ENCODE measurements at regions not wholly inside any gene's neighbourhood (a gene's known extent, or its start where the extent isn't known, plus 50 kb on each side); places are given as distances from the start of the nearest gene placed in this dataset.

GRCh38 chr2:192570788-192571187 lies 376.1 kb upstream of the TMEFF2 start:
- TF ChIP-seq, protein P1, sequence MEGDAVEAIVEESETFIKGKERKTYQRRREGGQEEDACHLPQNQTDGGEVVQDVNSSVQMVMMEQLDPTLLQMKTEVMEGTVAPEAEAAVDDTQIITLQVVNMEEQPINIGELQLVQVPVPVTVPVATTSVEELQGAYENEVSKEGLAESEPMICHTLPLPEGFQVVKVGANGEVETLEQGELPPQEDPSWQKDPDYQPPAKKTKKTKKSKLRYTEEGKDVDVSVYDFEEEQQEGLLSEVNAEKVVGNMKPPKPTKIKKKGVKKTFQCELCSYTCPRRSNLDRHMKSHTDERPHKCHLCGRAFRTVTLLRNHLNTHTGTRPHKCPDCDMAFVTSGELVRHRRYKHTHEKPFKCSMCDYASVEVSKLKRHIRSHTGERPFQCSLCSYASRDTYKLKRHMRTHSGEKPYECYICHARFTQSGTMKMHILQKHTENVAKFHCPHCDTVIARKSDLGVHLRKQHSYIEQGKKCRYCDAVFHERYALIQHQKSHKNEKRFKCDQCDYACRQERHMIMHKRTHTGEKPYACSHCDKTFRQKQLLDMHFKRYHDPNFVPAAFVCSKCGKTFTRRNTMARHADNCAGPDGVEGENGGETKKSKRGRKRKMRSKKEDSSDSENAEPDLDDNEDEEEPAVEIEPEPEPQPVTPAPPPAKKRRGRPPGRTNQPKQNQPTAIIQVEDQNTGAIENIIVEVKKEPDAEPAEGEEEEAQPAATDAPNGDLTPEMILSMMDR (IDR thresholded peaks at IDR 0.05; ENCODE audit: extremely low read depth in 1 of 2, insufficient read depth in 1 of 2, low read depth in 1 of 2, low read length in 2 of 2), result no peak
- TF ChIP-seq POLR2A (IDR thresholded peaks at IDR 0.05; ENCODE audit: low read depth, low read length) (no peak), POLR2AphosphoS5 (IDR thresholded peaks at IDR 0.05; ENCODE audit: insufficient read depth, low read depth, low read length) (no peak), EZH2 (IDR thresholded peaks at IDR 0.05; ENCODE audit: borderline replicate concordance, low read depth, low read length, severe bottlenecking) (no peak), GATA2 (IDR thresholded peaks at IDR 0.05; ENCODE audit: insufficient read depth, insufficient read length, low read depth, low read length) (no peak), FOS (IDR thresholded peaks at IDR 0.05; ENCODE audit: borderline replicate concordance, insufficient read depth, low read length) (no peak)

Data from endothelial cell of umbilical vein (primary cell).